ENCODE measurements at regions not wholly inside any gene's neighbourhood (a gene's known extent, or its start where the extent isn't known, plus 50 kb on each side); places are given as distances from the start of the nearest gene placed in this dataset.

- H3K4me3 ChIP-seq (replicated peaks; ENCODE audit: low read depth, low read length), result no peak overlapping the region
- TF ChIP-seq, protein P1, sequence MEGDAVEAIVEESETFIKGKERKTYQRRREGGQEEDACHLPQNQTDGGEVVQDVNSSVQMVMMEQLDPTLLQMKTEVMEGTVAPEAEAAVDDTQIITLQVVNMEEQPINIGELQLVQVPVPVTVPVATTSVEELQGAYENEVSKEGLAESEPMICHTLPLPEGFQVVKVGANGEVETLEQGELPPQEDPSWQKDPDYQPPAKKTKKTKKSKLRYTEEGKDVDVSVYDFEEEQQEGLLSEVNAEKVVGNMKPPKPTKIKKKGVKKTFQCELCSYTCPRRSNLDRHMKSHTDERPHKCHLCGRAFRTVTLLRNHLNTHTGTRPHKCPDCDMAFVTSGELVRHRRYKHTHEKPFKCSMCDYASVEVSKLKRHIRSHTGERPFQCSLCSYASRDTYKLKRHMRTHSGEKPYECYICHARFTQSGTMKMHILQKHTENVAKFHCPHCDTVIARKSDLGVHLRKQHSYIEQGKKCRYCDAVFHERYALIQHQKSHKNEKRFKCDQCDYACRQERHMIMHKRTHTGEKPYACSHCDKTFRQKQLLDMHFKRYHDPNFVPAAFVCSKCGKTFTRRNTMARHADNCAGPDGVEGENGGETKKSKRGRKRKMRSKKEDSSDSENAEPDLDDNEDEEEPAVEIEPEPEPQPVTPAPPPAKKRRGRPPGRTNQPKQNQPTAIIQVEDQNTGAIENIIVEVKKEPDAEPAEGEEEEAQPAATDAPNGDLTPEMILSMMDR (IDR thresholded peaks at IDR 0.05; ENCODE audit: low read depth, low read length, missing control alignments), result no peak
- no peak for DNase-seq (ENCODE audit: extremely low read depth, low read depth)
Observed at GRCh38 chr6:98635191-98635590, 199.2 kb upstream of the POU3F2 start.

- TF ChIP-seq, protein P1 (IDR thresholded peaks at IDR 0.05; ENCODE audit: low read depth, low read length, missing control alignments), result no peak
- H3K4me3 ChIP-seq (replicated peaks; ENCODE audit: low read depth, low read length), result no peak overlapping the region
- DNase-seq (ENCODE audit: extremely low read depth, low read depth), result no peak
Observed at GRCh38 chr6:98636941-98637340, 197.4 kb upstream of the POU3F2 start.

DNA sequence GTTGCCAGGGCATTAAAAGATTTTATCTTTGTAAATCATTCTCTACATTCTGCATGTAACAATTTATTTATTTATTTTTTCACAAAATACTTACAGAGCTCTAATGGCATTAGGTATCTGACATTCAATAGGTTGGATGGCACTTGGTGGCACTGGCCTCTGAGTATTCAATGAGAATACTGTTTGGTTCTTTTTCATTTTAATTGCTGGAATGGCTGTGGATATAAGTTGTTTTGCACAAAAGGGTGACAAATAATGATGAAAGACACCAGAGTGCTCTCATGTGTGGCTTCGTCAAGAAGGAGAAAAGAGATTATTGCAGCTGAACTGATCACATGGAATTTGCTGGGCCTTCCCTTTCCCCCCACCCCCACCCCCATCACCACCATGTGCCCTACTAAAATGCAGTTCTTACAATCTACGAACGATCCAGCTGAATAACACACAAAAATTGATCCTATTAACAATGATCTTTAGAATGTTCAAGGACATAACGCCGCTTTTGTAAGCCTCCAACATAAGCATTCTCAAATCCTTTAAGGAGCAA, 195.2 kb upstream of the POU3F2 start:
- H3K4me3 ChIP-seq (replicated peaks; ENCODE audit: low read depth, low read length), result no peak overlapping the region
- no peak for DNase-seq (ENCODE audit: extremely low read depth, low read depth)
- TF ChIP-seq, protein P1 (IDR thresholded peaks at IDR 0.05; ENCODE audit: low read depth, low read length, missing control alignments), result no peak

GRCh38 chr6:98640366-98640765, 194.0 kb upstream of the POU3F2 start:
- DNase-seq (ENCODE audit: extremely low read depth, low read depth), result no peak
- H3K4me3 ChIP-seq (replicated peaks; ENCODE audit: low read depth, low read length), result no peak overlapping the region
- TF ChIP-seq, protein P1 (IDR thresholded peaks at IDR 0.05; ENCODE audit: low read depth, low read length, missing control alignments), result no peak

DNA sequence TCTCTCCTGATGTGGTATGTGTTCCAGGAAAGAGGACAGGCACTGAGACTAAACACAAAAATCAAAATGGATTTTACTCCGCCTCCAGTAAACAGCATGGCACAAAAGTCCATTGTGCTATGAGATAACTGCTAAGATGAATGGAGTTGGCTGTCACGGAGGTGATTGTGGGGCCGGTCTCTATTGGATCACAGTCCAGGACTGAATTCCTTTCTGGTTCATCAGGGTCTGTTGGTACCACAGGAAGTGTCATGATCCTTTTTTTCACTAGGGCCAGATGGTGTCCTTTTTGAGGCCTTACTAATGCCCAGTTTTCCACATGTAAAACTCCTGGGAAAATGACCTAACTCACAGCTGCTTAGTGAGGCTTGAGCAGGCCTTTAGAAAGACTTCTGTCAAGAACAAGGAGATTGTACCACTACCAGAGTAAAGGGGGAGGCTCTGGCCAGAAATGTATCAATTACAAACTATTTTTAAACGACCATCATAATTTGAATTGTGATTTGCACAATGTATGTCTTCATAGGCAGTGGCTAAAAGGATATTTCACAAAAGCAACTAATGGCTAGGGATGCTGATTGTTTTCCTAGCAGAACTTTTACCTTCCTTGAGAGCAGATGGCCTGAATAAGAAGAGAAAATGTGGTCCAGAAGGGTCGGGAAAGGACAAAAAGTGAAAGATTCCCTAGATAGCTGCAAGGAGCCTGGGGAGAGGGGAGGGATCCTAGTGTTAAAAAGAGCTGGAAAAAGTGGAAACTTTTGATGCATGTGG, 192.2 kb upstream of the POU3F2 start:
- no peak for DNase-seq (ENCODE audit: extremely low read depth, low read depth)
- H3K4me3 ChIP-seq (replicated peaks; ENCODE audit: low read depth, low read length), result no peak overlapping the region
- TF ChIP-seq, protein P1 (IDR thresholded peaks at IDR 0.05; ENCODE audit: low read depth, low read length, missing control alignments), result peak; percentile 2

DNA sequence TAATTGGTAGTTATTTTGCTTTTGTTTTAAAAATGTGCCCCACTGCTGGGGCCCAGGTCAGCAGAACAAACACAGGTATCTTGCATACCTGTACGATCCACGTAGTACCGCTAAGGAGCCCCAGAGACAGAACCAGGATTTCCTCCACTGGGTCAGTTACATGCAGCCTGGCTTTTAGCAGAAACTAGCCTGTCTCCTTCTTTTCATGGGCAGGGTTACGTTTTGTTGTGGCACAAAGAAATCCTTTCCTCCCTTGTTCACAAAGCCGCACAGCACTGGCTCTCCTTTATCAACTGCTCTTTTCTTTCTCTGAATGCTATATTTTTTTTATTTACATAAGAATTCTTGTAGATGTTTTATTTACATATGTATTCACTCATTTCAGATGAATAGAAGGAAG, 190.3 kb upstream of the POU3F2 start:
- TF ChIP-seq, protein P1 (IDR thresholded peaks at IDR 0.05; ENCODE audit: low read depth, low read length, missing control alignments), result no peak
- no peak overlapping the region for H3K4me3 ChIP-seq (replicated peaks; ENCODE audit: low read depth, low read length)
- DNase-seq (ENCODE audit: extremely low read depth, low read depth), result no peak
